MM.1S (cell line): ENCODE measurements at regions not wholly inside any gene's neighbourhood (a gene's known extent, or its start where the extent isn't known, plus 50 kb on each side); places are given as distances from the start of the nearest gene placed in this dataset.

Experiments used
- DNase-seq: peaks from one replicate; pipeline ENCODE4 v3.0.0-alpha.2; 2015
- H2AFZ ChIP-seq: fragments of 300-600 bp; sonication (generic); 2 replicates; pipeline ENCODE4 v1.6.0; 2016; ENCODE audit warnings: antibody characterized with exemption, low read length
- H3F3A ChIP-seq: fragments of 300-600 bp; sonication (generic); 2 replicates; pipeline ENCODE4 v1.6.1; 2016; ENCODE audit warnings: mild to moderate bottlenecking, antibody characterized with exemption, low read length, moderate library complexity, mixed read lengths; ENCODE audit not compliant: insufficient read depth
- H3K27ac ChIP-seq: fragments of 300-600 bp; sonication (generic); 2 replicates; pipeline ENCODE4 v1.5.1; 2016; ENCODE audit warnings: mild to moderate bottlenecking, low read length
- H3K27me3 ChIP-seq: fragments of 300-600 bp; sonication (generic); replicated peaks from 2 replicates; pipeline ENCODE4 v1.6.0; 2016; ENCODE audit warnings: low read length; ENCODE audit not compliant: insufficient read depth
- H3K36me3 ChIP-seq: fragments of 300-600 bp; sonication (generic); replicated peaks from 2 replicates; pipeline ENCODE4 v1.6.1; 2016; ENCODE audit warnings: mild to moderate bottlenecking, low read length, mixed read lengths; ENCODE audit not compliant: insufficient read depth
- H3K4me1 ChIP-seq: fragments of 300-600 bp; sonication (generic); 2 replicates; pipeline ENCODE4 v1.6.1; 2016; ENCODE audit warnings: low read length, mixed read lengths
- H3K4me2 ChIP-seq: fragments of 300-600 bp; sonication (generic); 2 replicates; pipeline ENCODE4 v1.6.0; 2016; ENCODE audit warnings: low read depth, low read length
- H3K4me3 ChIP-seq: fragments of 300-600 bp; sonication (generic); 2 replicates; pipeline ENCODE4 v1.5.1; 2016; ENCODE audit warnings: low read length, mixed read lengths
- H3K79me2 ChIP-seq: fragments of 300-600 bp; sonication (generic); 2 replicates; pipeline ENCODE4 v1.6.1; 2016; ENCODE audit warnings: mixed run types, low read length, mixed read lengths
- H3K9ac ChIP-seq: fragments of 300-600 bp; sonication (generic); 2 replicates; pipeline ENCODE4 v1.6.1; 2016; ENCODE audit warnings: low read length, mixed read lengths
- H3K9me2 ChIP-seq: fragments of 300-600 bp; sonication (generic); replicated peaks from 2 replicates; pipeline ENCODE4 v1.6.1; 2016; ENCODE audit warnings: mild to moderate bottlenecking, low read length, mixed read lengths; ENCODE audit not compliant: insufficient read depth
- H3K9me3 ChIP-seq: fragments of 300-600 bp; sonication (generic); replicated peaks from 2 replicates; pipeline ENCODE4 v1.6.1; 2016; ENCODE audit warnings: mild to moderate bottlenecking, low read length, mixed read lengths; ENCODE audit not compliant: insufficient read depth
- H4K20me1 ChIP-seq: fragments of 300-600 bp; sonication (generic); 2 replicates; pipeline ENCODE4 v1.6.1; 2016; ENCODE audit warnings: mild to moderate bottlenecking, low read length, moderate library complexity, mixed read lengths; ENCODE audit not compliant: insufficient read depth
- EZH2 ChIP-seq: fragments of 300-600 bp; sonication (generic); optimal IDR thresholded peaks from 2 replicates; pipeline ENCODE3; 2017; ENCODE audit warnings: low read depth, mild to moderate bottlenecking, antibody characterized with exemption, low read length, mixed read lengths
- EZH2phosphoT487 ChIP-seq: fragments of 300-600 bp; sonication (generic); IDR thresholded peaks from 2 replicates; pipeline ENCODE4 v1.6.1; 2018; ENCODE audit warnings: antibody characterized with exemption, low read length
- TF ChIP-seq, protein P1 (sequence below): fragments of 300-600 bp; sonication (generic); IDR thresholded peaks from 2 replicates; pipeline ENCODE4 v1.5.1; 2016; ENCODE audit warnings: antibody characterized with exemption, low read length, mixed read lengths

DNA sequence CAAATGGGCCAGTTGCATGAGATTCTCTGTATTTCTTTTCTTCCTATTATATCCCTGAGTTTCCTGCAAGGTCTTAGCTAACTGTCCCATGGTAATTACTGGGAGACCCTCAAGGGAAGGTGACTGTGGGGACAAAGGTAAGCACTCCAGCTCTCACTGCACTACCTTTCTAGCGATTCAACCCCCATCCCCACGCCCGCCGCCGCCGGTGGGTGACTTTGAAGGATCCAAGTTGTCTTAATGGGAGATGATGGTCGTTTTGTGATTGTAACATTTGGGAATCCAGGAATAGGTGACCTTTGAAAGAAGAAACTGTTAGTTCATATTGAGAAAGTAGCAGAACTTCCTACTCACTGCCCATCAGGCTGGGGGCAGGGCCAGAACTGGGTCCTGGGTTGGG, 265.5 kb downstream of the LRFN2 start:
- H3K9me3 ChIP-seq = no peaks in the 10 kb centered on the region
- H2AFZ ChIP-seq = no peak overlapping the region
- H3F3A ChIP-seq = no peaks in the 10 kb centered on the region
- H3K27ac ChIP-seq = no peak overlapping the region
- H3K4me1 ChIP-seq = no peaks in the 10 kb centered on the region
- no peak overlapping the region for H3K9ac ChIP-seq
- H3K4me3 ChIP-seq = no peak overlapping the region
- H3K4me2 ChIP-seq = no peak overlapping the region
- no peaks in the 10 kb centered on the region for H3K9me2 ChIP-seq
- TF ChIP-seq EZH2 (no peak), EZH2phosphoT487 (no peak)
- TF ChIP-seq, protein P1, sequence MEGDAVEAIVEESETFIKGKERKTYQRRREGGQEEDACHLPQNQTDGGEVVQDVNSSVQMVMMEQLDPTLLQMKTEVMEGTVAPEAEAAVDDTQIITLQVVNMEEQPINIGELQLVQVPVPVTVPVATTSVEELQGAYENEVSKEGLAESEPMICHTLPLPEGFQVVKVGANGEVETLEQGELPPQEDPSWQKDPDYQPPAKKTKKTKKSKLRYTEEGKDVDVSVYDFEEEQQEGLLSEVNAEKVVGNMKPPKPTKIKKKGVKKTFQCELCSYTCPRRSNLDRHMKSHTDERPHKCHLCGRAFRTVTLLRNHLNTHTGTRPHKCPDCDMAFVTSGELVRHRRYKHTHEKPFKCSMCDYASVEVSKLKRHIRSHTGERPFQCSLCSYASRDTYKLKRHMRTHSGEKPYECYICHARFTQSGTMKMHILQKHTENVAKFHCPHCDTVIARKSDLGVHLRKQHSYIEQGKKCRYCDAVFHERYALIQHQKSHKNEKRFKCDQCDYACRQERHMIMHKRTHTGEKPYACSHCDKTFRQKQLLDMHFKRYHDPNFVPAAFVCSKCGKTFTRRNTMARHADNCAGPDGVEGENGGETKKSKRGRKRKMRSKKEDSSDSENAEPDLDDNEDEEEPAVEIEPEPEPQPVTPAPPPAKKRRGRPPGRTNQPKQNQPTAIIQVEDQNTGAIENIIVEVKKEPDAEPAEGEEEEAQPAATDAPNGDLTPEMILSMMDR = no peak
- no peak for DNase-seq
- no peaks in the 10 kb centered on the region for H3K36me3 ChIP-seq
- no peaks in the 10 kb centered on the region for H4K20me1 ChIP-seq
- no peaks in the 10 kb centered on the region for H3K79me2 ChIP-seq
- no peaks in the 10 kb centered on the region for H3K27me3 ChIP-seq

DNA sequence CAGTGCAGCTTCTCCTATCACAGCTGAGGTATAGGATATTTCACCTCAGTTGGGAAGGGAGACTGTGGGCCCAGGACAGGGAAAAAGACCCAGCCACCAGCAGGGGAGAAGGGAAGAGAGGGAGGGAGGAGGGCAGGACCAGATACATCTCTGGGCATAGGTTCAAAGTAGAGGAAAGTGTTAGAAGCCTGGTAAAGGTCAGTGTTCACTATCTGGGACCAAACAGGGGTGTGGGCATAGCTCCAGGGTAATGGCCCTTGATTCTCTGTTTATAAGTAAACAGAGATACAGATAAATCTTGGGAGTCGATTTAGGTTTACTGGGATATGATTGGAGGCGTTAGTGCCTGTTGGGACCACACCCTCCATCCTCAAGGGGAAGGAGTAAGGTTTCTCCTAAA, 266.2 kb downstream of the LRFN2 start:
- no peak overlapping the region for H2AFZ ChIP-seq
- no peaks in the 10 kb centered on the region for H3K9me2 ChIP-seq
- no peaks in the 10 kb centered on the region for H3K27me3 ChIP-seq
- no peak overlapping the region for H3K9ac ChIP-seq
- H4K20me1 ChIP-seq = no peaks in the 10 kb centered on the region
- H3K4me1 ChIP-seq = no peaks in the 10 kb centered on the region
- TF ChIP-seq EZH2 = no peak
- TF ChIP-seq EZH2phosphoT487 = no peak
- TF ChIP-seq, protein P1 = no peak
- H3K36me3 ChIP-seq = no peaks in the 10 kb centered on the region
- no peak overlapping the region for H3K4me3 ChIP-seq
- no peaks in the 10 kb centered on the region for H3K9me3 ChIP-seq
- no peak for DNase-seq
- H3F3A ChIP-seq = no peaks in the 10 kb centered on the region
- H3K27ac ChIP-seq = no peak overlapping the region
- H3K4me2 ChIP-seq = no peak overlapping the region
- no peaks in the 10 kb centered on the region for H3K79me2 ChIP-seq

DNA sequence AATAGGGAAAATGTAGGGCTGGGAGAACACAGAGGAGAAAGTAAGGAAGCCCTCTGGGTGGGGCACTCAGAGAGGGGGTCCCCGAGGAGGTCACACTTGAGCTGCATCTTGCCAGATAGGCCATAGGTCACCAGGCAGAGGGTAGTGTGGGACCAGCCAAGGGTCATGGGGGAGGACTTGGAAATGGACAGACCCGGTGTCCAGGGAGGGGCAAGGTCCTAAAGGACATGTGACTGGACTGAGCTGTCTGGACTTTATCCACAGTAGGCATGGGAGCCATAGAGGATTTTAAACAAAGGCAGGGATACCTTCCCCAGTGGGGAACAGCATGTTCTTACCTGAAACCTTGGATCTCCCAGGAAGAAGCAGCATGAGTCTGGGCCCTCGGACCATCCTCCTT, 266.7 kb downstream of the LRFN2 start:
- H3K36me3 ChIP-seq = no peaks in the 10 kb centered on the region
- no peaks in the 10 kb centered on the region for H3K9me3 ChIP-seq
- H3K27ac ChIP-seq = no peak overlapping the region
- H2AFZ ChIP-seq = no peak overlapping the region
- H3F3A ChIP-seq = no peaks in the 10 kb centered on the region
- no peaks in the 10 kb centered on the region for H4K20me1 ChIP-seq
- H3K9ac ChIP-seq = no peak overlapping the region
- no peak overlapping the region for H3K4me2 ChIP-seq
- no peaks in the 10 kb centered on the region for H3K27me3 ChIP-seq
- no peak for TF ChIP-seq EZH2
- TF ChIP-seq, protein P1 = no peak
- TF ChIP-seq EZH2phosphoT487 = no peak
- DNase-seq = no peak
- no peaks in the 10 kb centered on the region for H3K9me2 ChIP-seq
- H3K79me2 ChIP-seq = no peaks in the 10 kb centered on the region
- no peak overlapping the region for H3K4me3 ChIP-seq
- no peaks in the 10 kb centered on the region for H3K4me1 ChIP-seq
